Immature natural killer cell (primary cell): ENCODE measurements at regions not wholly inside any gene's neighbourhood (a gene's known extent, or its start where the extent isn't known, plus 50 kb on each side); places are given as distances from the start of the nearest gene placed in this dataset.

Experiments
- DNase-seq, 3 donors: peaks; one replicate each; pipeline ENCODE4 v3.0.0; 2022; ENCODE audit warnings: mixed read lengths in 1 of 3
- H3K27ac Mint-ChIP-seq, 6 donors: one replicate each; pipeline ENCODE4 v1.8.0; 2020; ENCODE audit warnings: mixed read lengths in 6 of 6, mild to moderate bottlenecking in 5 of 6, inconsistent platforms in 4 of 6, moderate library complexity in 3 of 6
- H3K27me3 Mint-ChIP-seq, 3 donors: one replicate each; pipeline ENCODE4 v1.8.0; 2020 to 2021; ENCODE audit warnings: low read depth in 3 of 3, mild to moderate bottlenecking in 3 of 3, mixed read lengths in 3 of 3, moderate library complexity in 3 of 3, inconsistent platforms in 1 of 3
- H3K36me3 Mint-ChIP-seq, 3 donors: one replicate each; pipeline ENCODE4 v1.8.0; 2020; ENCODE audit warnings: mixed read lengths in 3 of 3, inconsistent platforms in 2 of 3, mild to moderate bottlenecking in 2 of 3
- H3K4me1 Mint-ChIP-seq, 2 donors: one replicate each; pipeline ENCODE4 v1.8.0; 2020; ENCODE audit warnings: inconsistent platforms in 2 of 2, mild to moderate bottlenecking in 2 of 2, mixed read lengths in 2 of 2, moderate library complexity in 1 of 2
- H3K4me3 Mint-ChIP-seq, 5 donors: one replicate each; pipeline ENCODE4 v1.8.0; 2020; ENCODE audit warnings: mild to moderate bottlenecking in 5 of 5, mixed read lengths in 5 of 5, inconsistent platforms in 3 of 5, moderate library complexity in 3 of 5
- H3K9me3 Mint-ChIP-seq, 6 donors: one replicate each; pipeline ENCODE4 v1.8.0; 2020; ENCODE audit warnings: mild to moderate bottlenecking in 6 of 6, mixed read lengths in 6 of 6, inconsistent platforms in 4 of 6, moderate library complexity in 3 of 6

GRCh38 chr18:54052259-54052658 is 172.2 kb downstream of the MBD2 start:
- Mint-ChIP-seq H3K4me3 (no peak overlapping the region), H3K27ac (no peak overlapping the region), H3K9me3 (peaks cover 0 to 4% (median 0%) of the 10 kb centered on the region in 6 donors)

DNA sequence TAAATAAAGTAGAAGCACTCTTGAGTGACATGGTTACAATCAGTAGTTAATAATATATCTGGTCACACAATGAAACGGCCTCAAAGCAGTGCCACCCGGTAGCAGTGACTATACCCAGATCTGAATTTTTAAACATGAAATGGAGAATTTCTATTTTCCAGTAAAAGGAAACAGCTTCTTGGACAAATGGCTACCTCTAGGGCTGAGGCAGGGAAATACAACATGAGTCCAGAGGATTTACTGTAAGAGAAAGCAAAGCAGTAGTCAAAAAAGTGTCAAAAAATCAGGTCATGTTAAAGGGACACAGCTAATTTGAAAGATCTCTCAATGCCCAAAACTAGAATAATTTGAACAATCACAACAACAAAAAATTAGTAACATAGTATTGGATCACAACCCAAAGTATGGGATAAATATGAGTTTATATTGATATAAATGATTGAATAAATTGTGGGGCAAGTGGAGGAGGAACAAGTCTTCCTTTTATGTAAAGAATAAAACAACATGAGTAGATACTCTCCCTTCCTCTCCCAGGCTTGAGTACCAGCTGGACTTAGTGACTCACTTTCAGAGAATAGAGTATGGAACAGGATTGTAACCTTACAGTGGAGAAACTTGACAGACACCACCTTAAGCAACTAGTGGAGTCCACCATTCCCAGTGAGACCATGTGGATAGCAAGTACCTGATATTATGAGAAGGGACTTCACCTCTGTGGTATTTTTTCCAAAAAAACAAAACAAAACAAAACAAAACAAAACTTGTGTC is 180.8 kb downstream of the MBD2 start:
- peaks cover 0 to 4% (median under 1%) of the 10 kb centered on the region in 6 donors for H3K9me3 Mint-ChIP-seq
- peaks cover 0 to 1% (median 0%) of the 10 kb centered on the region in 3 donors for H3K27me3 Mint-ChIP-seq
- DNase-seq = no peak
- H3K27ac Mint-ChIP-seq = no peak overlapping the region
- no peaks in the 10 kb centered on the region for H3K36me3 Mint-ChIP-seq
- no peak overlapping the region for H3K4me3 Mint-ChIP-seq
- H3K4me1 Mint-ChIP-seq = no peaks in the 10 kb centered on the region

More at GRCh38 chr18:54052259-54052658, 172.2 kb downstream of the MBD2 start:
- Mint-ChIP-seq H3K4me1 (no peaks in the 10 kb centered on the region), H3K27me3 (peaks cover 0 to 3% (median 0%) of the 10 kb centered on the region in 3 donors), H3K36me3 (no peaks in the 10 kb centered on the region)
- no peak for DNase-seq

- no peaks in the 10 kb centered on the region for H3K4me1 Mint-ChIP-seq
- peaks cover 0 to 1% (median 0%) of the 10 kb centered on the region in 6 donors for H3K9me3 Mint-ChIP-seq
- H3K4me3 Mint-ChIP-seq = no peak overlapping the region
- DNase-seq = no peak
- H3K36me3 Mint-ChIP-seq = no peaks in the 10 kb centered on the region
- H3K27ac Mint-ChIP-seq = no peak overlapping the region
- H3K27me3 Mint-ChIP-seq = peaks cover 0 to 3% (median 1%) of the 10 kb centered on the region in 3 donors
Observed at GRCh38 chr18:54035927-54036326, 188.5 kb downstream of the MBD2 start.

GRCh38 chr18:54033052-54033451 is 191.4 kb downstream of the MBD2 start:
- Mint-ChIP-seq H3K4me1 (no peaks in the 10 kb centered on the region), H3K9me3 (no peaks in the 10 kb centered on the region), H3K4me3 (no peak overlapping the region), H3K27me3 (peaks cover 0 to 3% (median 2%) of the 10 kb centered on the region in 3 donors), H3K27ac (no peak overlapping the region), H3K36me3 (no peaks in the 10 kb centered on the region)
- DNase-seq = no peak

GRCh38 chr18:54032412-54032811 is 192.1 kb downstream of the MBD2 start:
- H3K4me3 Mint-ChIP-seq = no peak overlapping the region
- H3K27ac Mint-ChIP-seq = no peak overlapping the region
- no peaks in the 10 kb centered on the region for H3K9me3 Mint-ChIP-seq
- peaks cover 0 to 3% (median 2%) of the 10 kb centered on the region in 3 donors for H3K27me3 Mint-ChIP-seq
- H3K4me1 Mint-ChIP-seq = no peaks in the 10 kb centered on the region
- no peaks in the 10 kb centered on the region for H3K36me3 Mint-ChIP-seq
- no peak for DNase-seq

GRCh38 chr18:54031243-54031642 is 193.2 kb downstream of the MBD2 start:
- Mint-ChIP-seq H3K9me3 (no peaks in the 10 kb centered on the region), H3K27ac (no peak overlapping the region), H3K36me3 (no peaks in the 10 kb centered on the region), H3K4me3 (no peak overlapping the region), H3K4me1 (no peaks in the 10 kb centered on the region), H3K27me3 (peaks cover 0 to 3% (median 2%) of the 10 kb centered on the region in 3 donors)
- no peak for DNase-seq

GRCh38 chr18:54030434-54030833 is 194.0 kb downstream of the MBD2 start:
- no peaks in the 10 kb centered on the region for H3K36me3 Mint-ChIP-seq
- H3K27me3 Mint-ChIP-seq = peaks cover 0 to 3% (median 2%) of the 10 kb centered on the region in 3 donors
- no peak for DNase-seq
- H3K9me3 Mint-ChIP-seq = no peaks in the 10 kb centered on the region
- no peak overlapping the region for H3K4me3 Mint-ChIP-seq
- no peak overlapping the region for H3K27ac Mint-ChIP-seq
- H3K4me1 Mint-ChIP-seq = no peaks in the 10 kb centered on the region

DNA sequence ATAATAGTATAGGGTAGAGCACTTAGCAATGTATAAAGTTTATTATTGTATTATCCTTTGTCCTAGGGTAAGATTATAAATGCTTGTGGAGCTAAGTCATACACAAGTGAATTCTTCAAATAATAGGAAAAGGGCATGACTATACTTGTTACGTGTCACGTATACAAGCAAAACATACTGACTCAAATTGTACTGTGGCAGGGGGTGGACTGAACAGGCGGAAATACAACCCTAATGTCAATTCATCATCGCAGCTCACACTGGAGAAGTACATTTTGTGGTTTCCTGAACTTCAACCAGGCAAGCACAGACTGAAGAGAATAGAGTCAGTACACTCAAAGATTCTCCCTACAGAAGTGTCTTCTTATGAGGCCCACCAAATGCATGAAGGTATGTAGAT is 201.0 kb downstream of the MBD2 start:
- peaks cover 0 to 7% (median 2%) of the 10 kb centered on the region in 3 donors for H3K27me3 Mint-ChIP-seq
- no peak for DNase-seq

GRCh38 chr18:54020966-54021365 is 203.5 kb downstream of the MBD2 start:
- Mint-ChIP-seq H3K27me3 (peaks cover 0 to 8% (median 2%) of the 10 kb centered on the region in 3 donors), H3K4me1 (no peaks in the 10 kb centered on the region), H3K9me3 (peaks cover 0 to 10% (median 0%) of the 10 kb centered on the region in 6 donors), H3K36me3 (no peaks in the 10 kb centered on the region), H3K4me3 (no peak overlapping the region), H3K27ac (no peak overlapping the region)
- DNase-seq = no peak

More for the DNA sequence above, 201.0 kb downstream of the MBD2 start:
- Mint-ChIP-seq H3K4me1 (no peaks in the 10 kb centered on the region), H3K27ac (no peak overlapping the region), H3K4me3 (no peak overlapping the region), H3K9me3 (peaks cover 0 to 10% (median 0%) of the 10 kb centered on the region in 6 donors), H3K36me3 (no peaks in the 10 kb centered on the region)

GRCh38 chr18:54020156-54020745 is 204.2 kb downstream of the MBD2 start:
- peaks cover 0 to 8% (median 2%) of the 10 kb centered on the region in 3 donors for H3K27me3 Mint-ChIP-seq
- no peaks in the 10 kb centered on the region for H3K36me3 Mint-ChIP-seq
- peaks cover 0 to 10% (median 0%) of the 10 kb centered on the region in 6 donors for H3K9me3 Mint-ChIP-seq
- no peak for DNase-seq
- no peaks in the 10 kb centered on the region for H3K4me1 Mint-ChIP-seq
- H3K4me3 Mint-ChIP-seq = no peak overlapping the region
- no peak overlapping the region for H3K27ac Mint-ChIP-seq

DNA sequence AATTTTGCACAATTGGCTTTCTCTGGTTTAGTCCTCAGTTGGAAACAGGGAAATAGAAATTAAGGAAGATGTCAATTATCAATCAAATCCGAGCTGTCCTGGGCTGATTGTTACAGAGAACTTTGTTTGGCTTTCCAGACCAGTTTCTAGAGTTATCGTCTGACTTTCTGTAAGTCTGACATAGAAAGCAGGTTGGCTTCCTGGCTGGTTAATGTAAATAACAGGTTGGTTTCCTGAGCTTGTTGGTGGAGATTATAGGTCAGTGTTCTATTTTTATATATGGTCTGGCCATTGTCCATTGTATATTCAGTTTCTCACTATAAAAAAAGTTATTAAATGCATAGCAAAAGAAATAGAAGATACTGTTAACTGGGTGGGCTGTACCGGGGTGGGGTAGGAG is 204.8 kb downstream of the MBD2 start:
- Mint-ChIP-seq H3K27me3 (peaks cover 0 to 8% (median 2%) of the 10 kb centered on the region in 3 donors), H3K27ac (no peak overlapping the region), H3K4me1 (no peaks in the 10 kb centered on the region), H3K36me3 (no peaks in the 10 kb centered on the region), H3K4me3 (no peak overlapping the region), H3K9me3 (peaks cover 0 to 10% (median 0%) of the 10 kb centered on the region in 6 donors)
- no peak for DNase-seq

DNA sequence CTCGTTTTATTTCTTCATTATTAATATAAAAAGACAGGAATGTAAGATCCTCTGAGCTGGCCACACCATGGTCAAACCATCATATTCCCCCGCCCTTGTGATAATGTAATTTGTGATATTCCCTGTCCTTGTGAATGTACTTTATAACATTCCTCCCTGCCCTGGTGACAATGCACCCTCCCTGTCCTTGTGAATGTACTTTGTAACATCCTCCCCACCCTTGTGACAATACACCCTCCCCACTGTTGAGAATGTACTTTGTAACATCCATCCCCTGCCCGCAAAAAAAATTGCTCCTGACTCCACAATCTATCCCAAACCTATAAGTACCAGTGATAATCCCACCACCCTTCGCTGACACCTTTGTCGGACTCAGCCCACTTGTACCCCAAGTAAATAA is 211.0 kb downstream of the MBD2 start:
- no peak for DNase-seq
- no peaks in the 10 kb centered on the region for H3K36me3 Mint-ChIP-seq
- H3K9me3 Mint-ChIP-seq = peaks cover 0 to 6% (median 2%) of the 10 kb centered on the region in 6 donors
- peaks cover 0 to 3% (median 3%) of the 10 kb centered on the region in 3 donors for H3K27me3 Mint-ChIP-seq
- H3K4me1 Mint-ChIP-seq = no peaks in the 10 kb centered on the region
- H3K4me3 Mint-ChIP-seq = no peak overlapping the region
- H3K27ac Mint-ChIP-seq = no peak overlapping the region

- no peak for DNase-seq
- Mint-ChIP-seq H3K9me3 (peaks cover 0 to 14% (median 5%) of the 10 kb centered on the region in 6 donors), H3K36me3 (no peaks in the 10 kb centered on the region), H3K4me3 (no peak overlapping the region), H3K27me3 (peaks cover 0 to 4% (median 2%) of the 10 kb centered on the region in 3 donors), H3K4me1 (no peaks in the 10 kb centered on the region), H3K27ac (no peak overlapping the region)
Observed at GRCh38 chr18:54004828-54005227, 219.6 kb downstream of the MBD2 start.

GRCh38 chr18:54003195-54003594 is 221.3 kb downstream of the MBD2 start:
- no peak for DNase-seq
- Mint-ChIP-seq H3K4me3 (no peak overlapping the region), H3K27ac (no peak overlapping the region), H3K27me3 (peaks cover 0 to 4% (median 2%) of the 10 kb centered on the region in 3 donors), H3K36me3 (no peaks in the 10 kb centered on the region), H3K4me1 (no peaks in the 10 kb centered on the region), H3K9me3 (peaks cover 0 to 14% (median 3%) of the 10 kb centered on the region in 6 donors)
